DMS 273 (cell line): ENCODE measurements at regions not wholly inside any gene's neighbourhood (a gene's known extent, or its start where the extent isn't known, plus 50 kb on each side); places are given as distances from the start of the nearest gene placed in this dataset.
A peak's percentile ranks its signal among the peaks of the same experiment; 100 is the strongest.

Experiments
- DNase-seq: peaks from one replicate; lab custom pipeline; 2025; ENCODE audit not compliant: unreplicated experiment; lab: John Stamatoyannopoulos, UW

DNA sequence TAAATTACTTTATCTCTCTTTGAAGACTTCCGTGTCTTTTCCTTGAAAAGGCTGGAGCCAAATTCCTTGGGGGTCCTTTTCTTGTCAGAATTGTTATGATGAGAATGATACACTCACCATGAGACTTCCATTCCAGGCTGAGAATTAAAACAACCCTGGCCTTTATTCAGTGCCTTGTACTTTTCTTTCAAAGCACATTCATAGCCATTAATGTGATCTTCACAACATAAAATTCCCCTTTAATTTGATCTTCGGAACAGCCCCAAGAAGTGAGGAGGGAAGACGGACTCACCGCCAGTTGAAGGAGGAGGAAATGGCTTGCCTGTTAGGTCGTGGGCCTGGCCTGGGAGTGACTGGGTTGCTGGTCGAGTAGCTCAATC is 127.3 kb downstream of the DDX1 start:
- DNase-seq: no peak

DNA sequence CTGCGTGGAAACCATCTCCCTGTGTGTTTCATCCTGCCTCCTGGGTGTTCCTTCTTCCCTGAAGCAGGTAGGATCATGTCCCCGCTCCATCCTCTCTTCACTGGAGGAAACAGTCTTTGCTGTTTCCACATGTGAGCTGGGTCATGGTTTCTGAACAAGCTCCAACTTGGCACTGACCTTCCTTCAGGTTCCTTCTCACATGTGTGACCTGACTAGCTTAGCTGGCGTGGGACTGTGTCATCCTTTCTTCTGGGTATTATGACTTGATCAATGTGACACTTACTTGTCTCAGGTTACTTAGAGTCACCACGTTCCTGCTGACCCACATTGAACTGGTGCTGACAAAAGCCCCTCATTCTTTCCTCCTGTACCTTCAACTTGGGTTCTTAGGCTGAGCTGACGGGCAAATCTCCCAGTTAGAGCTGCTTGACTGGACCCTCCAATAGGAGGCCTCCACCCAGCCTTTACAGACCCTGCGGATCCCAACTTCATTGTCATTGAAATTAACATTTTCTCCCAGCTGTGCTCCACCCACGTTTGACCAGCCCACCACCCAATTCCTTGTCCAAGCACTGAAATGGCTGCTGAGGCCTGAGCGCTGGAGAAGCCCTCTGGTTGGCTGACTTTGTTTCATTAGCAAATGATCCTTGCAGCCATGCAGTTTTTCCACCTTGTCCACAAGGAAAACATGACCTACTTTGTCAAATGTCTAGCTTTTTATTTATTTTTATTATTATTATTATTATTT is 128.1 kb downstream of the DDX1 start:
- DNase-seq: no peak

DNA sequence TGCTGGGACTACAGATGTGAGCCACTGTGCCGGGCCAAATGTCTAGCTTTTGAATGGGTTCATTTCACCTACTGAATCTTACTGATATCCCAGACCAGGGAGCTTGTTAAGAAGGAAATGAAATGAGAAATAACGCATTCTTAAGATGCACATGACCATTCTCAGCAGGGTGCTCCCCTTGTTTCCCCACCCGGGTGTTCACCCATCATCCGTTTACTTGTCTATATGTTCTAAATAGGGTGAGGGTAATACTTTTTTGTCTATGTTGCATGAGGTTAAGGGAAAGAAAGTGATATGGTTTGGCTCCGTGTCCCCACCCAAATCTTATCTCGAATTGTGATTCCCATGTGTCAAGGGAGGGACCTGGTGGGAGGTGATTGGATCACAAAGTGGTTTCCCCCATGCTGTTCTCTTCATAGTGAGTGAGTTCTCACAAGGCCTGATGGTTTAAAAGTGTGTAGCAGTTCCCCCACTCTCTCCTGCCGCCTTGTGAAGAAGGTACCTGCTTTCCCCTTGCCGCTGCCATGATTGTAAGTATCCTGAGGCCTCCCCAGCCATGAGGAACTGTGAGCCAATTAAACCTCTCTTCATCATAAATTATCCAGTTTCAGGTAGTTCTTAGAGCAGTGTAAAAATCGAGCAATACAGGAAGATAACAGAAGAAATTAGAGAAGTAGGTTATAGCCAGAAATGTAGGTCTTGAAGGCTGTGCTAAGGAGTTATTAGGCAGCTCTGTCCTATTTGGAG is 129.1 kb downstream of the DDX1 start:
- DNase-seq: no peak

DNA sequence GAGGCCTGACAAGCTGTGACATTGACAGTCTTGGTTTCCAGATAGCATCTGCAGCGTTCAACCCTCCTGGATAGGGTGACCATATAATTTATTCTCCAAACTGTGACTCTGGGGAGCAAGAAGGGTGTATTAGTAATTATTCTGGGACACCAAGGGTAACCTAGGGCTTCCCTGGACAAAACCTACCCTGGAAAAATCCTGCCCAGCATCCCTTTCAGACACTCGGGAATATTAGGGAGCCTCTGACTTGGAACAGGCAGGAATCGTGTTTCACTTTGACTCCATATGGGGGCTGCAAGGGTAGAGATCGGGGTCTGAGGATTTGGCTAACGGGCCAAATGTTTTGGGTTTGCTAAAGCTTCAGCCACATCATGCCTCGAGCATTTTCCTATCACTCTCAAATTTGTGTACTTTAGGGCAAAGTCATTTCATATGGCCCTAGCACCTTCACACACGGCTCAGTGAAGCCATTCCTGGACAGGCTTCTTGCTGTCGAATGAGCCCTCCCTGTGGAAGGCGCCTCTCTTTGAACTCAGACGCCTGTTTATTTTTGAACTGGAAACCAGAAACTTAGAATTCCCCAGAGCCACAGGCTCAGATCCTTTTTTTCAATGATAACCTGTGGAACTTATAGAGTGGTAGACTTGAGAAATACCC is 129.9 kb downstream of the DDX1 start:
- no peak for DNase-seq

DNA sequence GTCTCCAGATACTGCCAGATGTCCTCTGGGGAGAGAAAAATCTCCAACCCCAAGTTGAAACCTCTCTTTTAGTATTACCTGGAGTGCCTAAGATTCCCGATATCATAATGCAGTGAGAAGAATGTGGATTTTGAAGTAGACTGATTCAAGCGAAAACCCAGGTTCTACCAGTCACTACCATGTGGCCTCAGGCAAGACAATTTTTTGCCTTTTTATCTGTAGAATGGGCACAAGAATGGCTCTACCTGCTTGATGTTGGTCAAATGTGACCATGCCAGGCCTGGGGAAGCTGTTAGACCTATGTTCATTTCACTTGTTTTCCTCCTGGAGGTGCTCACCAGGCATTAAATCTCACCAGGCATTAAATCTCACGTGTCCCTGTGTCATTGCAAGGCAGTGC is 131.3 kb downstream of the DDX1 start:
- DNase-seq: no peak

DNA sequence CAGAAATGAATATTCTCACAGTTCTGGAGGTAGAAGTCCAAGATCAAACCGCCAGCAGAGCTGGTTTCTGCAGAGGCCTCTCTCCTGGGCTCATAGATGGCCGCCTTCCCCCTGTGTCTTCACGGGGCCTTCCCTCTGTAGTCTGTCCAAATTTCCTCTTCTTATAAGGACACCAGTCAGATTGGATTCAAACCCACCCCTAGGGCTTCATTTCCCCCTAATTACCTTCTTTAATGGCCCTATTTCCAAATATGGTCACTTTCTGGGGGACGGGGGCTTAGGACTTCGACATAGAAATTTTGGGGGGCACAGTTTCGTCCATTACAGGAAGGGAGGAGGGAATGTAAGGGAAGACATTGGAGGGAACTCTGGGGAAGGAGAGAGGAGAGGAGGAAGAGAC is 132.6 kb downstream of the DDX1 start:
- no peak for DNase-seq

DNA sequence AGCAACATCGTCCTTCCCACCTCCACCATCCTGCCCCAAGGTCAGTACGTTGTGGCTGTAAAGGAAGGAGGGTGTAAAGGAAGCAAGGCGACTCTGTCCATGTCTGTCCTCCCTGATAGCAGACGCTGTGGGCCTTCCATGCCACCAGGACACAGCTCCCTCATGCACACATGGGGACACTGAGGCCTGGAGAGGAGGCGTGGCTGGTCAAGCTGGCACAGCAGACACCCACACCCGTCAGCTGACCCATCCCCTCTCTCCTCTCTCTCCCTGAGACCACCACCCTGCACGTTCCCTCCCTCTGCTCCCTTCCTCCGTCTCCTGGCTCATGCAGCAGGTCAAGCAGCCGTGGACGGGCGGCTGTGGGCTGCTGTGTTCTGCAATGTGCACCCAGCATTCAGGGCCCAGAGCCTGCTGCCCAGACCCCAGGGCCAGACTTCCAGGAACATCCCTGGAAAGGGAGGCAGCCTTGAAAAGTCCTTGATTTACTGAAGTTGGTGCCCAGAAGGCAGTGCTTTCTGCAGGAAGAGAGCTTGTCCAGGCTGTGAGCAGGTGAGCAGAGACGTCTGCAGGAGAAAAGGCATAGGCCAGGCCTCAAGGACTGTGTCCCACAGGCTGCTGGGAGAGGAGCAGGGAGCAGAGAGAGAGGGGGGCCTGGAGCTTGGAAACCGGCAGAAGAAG is 133.6 kb downstream of the DDX1 start:
- DNase-seq: no peak

DNA sequence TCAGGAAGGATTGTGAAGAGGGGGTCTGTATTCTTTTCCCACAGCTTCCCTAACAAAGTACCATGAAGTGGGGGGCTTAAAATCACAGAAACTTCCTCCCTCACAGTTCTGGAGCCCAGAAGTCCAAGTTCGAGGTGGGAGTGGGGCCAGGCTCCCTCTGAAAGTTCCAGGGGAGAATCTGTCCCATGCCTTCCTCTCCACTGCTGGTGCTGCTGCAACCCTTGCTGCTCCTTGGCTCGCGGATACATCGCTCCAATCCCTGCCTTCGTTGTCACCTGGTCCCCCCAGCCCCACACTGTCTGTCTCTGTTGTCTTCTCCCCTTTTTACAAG is 134.1 kb downstream of the DDX1 start:
- DNase-seq: no peak

DNA sequence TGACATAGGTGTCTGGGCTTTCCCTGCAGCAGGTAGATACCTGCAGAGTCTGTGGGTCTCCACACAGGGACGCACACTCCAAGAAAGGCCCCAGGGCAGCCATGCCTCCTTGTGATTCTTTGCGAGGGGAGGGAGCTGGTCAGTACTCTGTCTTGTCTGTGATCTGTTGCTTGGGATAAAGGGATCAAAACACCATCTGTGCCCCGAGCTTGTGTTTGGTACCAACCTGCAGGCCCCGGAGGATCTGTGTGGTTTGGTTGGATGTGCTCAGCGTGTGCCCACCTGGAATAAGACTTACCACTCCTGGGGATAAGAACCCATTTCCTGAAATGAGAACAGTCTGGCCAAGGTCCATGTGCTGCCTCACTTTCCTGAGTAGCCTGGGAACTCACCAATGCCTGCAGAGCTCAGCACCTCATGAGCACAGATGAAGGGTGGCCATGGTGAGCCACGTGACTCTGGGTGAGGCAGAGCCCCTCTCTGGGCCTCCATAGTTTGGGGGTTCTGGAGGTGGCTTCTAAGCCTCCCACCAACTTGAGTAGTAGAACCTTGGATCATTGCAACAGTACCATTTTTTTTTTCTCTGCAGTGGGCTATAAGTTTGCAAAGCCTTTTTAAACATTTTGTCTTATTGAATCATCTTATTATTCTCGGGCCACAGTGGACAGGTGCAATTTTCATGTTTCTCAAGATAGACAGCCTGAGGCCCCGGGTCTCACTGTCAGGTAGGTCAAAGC is 134.8 kb downstream of the DDX1 start:
- DNase-seq: no peak

DNA sequence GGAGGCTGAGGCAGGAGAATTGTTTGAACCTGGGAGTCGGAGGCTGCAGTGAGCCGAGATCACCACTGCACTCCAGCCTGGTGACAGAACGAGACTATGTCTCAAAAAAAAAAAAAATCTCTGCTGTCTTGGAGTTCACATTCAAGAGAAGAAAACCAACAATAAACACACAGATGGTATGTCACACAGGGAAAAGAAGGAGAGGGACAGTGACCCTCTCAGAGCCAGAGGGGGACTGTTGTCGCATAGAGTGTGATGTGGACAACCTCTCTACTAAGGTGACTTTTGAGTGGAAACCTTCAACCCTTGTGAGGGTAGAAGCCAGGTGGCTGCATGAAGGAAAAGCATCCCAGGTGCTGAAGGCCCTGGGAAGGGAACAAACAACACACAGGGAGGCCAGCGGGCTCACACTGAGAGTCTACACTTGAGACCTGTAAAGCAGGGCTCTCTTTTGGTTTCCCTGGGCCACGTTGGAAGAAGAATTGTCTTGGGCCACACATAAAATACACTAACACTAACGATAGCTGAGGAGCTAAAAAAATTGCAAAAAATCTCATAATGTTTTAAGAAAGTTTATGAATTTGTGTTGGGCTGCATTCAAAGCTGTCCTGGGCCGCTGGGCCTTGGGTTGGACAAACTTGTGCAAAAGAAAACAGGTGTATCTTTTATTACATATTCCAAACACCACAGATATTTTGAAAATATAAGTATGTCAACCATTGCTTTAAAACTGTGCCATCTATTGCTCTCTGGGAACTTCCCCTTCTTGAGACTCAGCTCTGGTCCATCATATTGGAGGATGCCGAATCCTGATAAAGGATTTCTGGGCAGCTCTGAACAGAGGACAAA is 136.0 kb downstream of the DDX1 start:
- DNase-seq: no peak

DNA sequence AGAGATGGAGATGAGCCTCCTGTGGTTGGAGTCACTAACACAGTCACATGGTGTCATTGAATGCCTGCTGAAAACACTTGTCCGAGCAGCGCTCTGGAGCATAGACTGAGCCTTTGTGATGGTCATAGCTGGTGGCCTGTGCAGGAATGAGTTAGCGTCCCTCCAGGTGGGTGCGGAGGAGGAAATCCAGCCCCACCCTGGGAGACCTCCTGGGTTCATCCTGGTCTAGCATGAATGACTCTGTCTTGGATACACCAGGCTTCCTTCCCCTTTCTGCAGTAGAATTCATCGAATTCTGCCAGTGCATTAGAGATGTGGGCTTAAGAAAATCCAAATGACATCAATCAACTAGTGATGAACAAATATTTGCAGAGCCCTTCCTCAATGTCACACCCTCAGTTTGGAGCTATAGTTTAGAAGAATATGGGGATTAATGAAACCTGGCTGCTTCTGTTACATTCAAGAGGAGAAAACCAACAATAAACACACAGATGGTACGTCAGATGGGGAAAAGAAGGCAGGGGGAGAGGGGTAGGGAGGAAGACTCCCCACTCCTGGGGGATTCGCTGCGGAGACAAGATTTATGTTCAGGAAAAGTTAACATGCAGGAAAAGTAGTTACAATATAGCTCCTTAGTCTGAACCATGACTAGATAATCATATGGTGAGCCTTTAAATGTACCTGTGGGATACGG is 136.7 kb downstream of the DDX1 start:
- no peak for DNase-seq

DNA sequence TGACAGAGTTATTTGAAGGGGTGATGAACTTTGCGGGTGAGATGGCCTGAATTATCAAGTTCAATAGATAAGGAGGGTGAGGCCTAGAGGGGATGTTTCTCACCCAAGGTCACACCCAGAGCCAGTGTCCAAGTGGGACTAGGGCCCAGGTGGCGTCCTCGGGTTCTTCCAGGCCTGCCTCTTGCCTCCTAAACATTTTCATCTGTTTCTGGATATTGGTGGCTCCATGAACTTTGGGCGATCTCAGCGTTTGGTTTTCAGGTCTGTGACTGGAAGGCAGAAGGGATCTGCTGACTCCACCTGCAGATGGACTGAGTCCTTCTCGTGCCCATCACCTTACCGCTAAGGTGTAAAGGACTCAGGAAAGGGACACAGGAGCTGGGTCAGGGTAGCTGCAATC is 137.3 kb downstream of the DDX1 start:
- no peak for DNase-seq

DNA sequence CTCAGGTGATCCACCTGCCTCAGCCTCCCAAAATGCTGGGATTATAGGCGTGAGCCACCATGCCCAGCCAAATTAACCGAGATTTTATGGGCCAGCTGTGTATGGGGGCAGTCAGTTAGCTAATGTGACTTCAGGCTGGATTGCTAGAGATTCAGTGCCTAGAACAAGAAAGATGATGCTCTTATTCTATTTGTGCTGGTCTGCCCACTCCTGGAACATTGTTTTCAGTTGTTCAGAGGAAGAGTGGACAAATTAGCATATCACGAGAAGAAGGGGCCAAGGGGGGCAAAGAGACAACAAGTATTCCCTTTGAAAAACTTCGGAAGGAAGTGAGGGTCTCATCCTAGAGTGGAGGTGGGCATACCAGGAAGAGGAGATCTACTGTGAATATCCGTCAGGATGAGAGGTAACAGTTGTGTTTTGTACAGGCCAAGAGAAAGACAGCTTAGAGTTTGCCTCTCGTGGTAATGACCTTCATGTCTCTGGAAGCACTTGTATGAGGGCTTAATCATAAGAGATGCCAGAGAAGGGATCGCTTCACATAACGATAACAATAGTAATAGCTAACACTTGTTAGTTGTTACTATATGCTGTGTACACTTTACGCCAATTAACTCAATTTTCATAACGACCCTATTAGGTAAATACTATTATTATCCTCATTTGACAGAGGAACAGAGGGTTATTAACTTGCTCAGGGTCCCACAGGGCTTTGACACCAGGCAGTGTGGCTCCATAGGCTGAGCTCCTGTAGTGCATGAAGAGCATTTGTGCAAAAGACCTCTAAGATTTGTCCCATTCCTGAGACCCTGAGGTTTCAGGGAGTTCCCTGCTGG is 138.3 kb downstream of the DDX1 start:
- peak; percentile 35 for DNase-seq

DNA sequence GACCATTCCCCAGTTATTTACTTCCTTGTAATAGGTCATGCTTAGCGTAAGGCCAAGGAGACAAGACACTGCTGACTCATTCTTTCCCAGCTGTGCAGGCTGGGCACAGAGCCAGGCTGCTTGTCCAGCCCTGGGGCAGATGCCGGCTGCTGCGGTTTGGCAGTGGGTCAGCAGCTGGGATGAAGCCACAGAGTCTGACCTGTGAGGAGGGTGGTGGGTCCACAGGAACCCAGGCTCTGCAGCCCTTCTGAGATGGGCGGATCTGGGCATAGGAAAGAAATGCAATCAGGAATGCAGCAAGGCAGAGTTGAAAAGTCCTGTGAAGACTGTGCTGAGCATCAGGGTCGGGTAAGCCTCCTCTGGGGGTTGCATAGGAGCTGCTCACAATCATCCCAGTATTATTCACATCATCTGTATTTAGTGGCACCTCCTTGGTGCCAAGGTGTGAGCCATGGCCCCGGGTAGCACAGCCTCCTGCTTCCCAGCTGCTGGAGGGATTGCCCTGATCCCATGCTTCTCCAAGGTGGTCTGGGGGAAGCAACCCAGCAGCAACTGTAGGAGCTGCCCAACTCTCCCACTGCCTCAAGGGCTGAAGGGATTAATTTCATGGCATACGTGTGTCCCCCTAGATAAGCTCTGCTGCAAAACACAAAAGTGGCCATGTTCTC is 139.0 kb downstream of the DDX1 start:
- DNase-seq: peak; percentile 83

DNA sequence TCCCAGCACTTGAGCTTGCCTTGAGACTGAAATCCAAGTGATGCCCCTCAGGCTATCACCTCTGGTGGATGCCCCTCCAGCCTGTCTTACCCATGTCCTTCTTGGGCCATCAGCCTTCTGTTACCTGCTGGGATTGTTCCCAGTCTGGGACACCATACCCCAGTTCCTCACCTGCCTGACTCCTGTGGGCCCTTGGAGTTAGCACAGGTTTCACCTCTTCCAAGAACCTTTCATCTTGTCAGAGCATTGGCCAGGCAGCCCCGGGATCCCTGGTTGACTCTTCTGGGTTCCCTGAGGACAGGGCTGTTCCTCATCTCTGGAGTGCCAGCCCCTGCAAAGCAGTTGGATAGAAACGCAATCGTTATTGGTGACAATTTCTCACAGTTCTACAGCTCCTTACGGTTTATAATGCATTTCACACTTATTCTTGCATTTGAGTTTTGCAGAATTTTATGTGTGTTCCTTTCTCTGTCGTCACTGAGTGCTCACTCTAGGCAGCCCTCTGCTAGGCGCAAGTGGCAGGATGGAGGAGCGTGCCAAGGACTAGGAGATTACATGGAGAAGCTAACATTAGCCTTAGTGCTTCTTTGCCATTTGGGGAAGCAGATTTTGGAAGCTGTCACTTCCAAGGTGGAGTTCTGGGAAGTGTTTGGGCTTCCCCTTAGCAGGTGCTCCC is 139.7 kb downstream of the DDX1 start:
- DNase-seq: no peak

DNA sequence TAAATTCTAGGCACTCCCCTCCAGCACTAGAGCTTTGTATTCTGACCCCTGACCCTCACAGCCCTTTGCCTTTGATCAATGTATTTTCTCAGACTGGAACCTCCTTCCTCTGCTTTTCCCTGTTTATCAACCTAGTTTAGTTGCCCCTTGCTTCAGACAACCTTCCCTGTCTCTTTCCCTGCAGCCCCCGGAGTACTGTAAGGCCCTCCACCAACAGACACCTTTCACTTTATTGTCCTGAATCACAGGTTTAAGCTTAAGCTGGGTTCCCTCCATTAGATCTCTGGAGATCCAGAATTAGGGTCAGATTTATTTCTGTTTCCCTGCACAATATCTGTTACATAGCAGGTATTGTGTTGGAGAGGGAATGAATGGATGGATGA is 140.2 kb downstream of the DDX1 start:
- no peak for DNase-seq

DNA sequence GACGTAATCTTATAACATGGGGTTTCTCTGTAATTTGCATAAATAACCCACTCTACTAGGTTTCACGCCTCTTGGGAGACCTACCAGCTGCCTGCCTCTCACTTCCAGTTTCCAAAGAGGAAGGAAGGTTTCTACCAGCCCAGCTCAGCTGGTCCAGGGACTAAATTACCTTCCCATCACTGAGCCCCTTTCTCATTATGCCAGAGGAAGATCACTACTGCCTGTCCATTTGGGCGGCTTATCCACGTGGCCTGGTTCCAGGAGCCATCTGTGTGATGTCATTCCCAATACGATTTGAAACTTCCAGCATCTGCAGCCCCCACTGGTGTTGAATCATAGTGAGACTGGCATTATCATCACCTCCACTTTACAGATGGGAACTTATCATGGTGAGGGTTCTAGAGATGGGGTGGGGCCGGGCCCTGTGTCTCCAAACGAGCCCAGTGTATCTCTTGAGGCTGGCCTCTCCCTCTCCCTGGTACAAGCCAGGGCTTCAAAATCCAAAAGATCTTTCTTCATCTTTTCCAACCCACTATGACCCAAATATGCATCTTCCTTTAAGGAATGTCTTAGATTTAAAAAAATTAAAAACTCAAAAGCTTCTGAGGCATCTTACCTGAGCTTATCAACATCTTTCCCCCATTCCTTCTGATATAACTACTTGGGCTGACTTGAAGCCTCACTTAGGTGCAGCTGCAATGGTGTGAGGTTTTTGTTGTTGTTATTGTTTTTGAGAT is 140.8 kb downstream of the DDX1 start:
- peak; percentile 61 for DNase-seq
